WTC11 (cell line): ENCODE measurements at regions not wholly inside any gene's neighbourhood (a gene's known extent, or its start where the extent isn't known, plus 50 kb on each side); places are given as distances from the start of the nearest gene placed in this dataset.

Experiments used
- ATAC-seq: fragments of 200-7000 bp; cut with Tn5 transposase; 2 replicates; pipeline ENCODE4 v1.10.0; 2021; ENCODE audit warnings: mild to moderate bottlenecking, moderate library complexity
- CTCF ChIA-PET: fragments of 300-600 bp; sonication (Branson Sonifier 250); formaldehyde crosslinking; loops from one replicate; lab custom pipeline; 2021; ENCODE audit warnings: antibody characterized with exemption; lab: Charles Lee
- POLR2A ChIA-PET: fragments of 350-600 bp; sonication (Branson Sonifier 250); formaldehyde crosslinking; loops from one replicate; lab custom pipeline; 2021; ENCODE audit warnings: antibody characterized with exemption; lab: Charles Lee
- DNase-seq: peaks from one replicate; pipeline ENCODE4 v3.0.0; 2021; ENCODE audit warnings: low spot score
- H3K27ac Mint-ChIP-seq: 2 replicates; pipeline ENCODE4 v1.8.0; 2021; ENCODE audit warnings: mixed read lengths
- H3K27me3 Mint-ChIP-seq: 2 replicates; pipeline ENCODE4 v1.8.0; 2021; ENCODE audit warnings: low read depth, mild to moderate bottlenecking, moderate library complexity, mixed read lengths
- H3K36me3 Mint-ChIP-seq: 2 replicates; pipeline ENCODE4 v1.8.0; 2021; ENCODE audit warnings: mixed read lengths
- H3K4me1 Mint-ChIP-seq: 2 replicates; pipeline ENCODE4 v1.8.0; 2022; ENCODE audit warnings: mixed read lengths
- H3K4me3 Mint-ChIP-seq: 2 replicates; pipeline ENCODE4 v1.8.0; 2021; ENCODE audit warnings: mild to moderate bottlenecking, moderate library complexity, mixed read lengths
- H3K9me3 Mint-ChIP-seq: 2 replicates; pipeline ENCODE4 v1.8.0; 2021; ENCODE audit warnings: mixed read lengths
- ATF2 ChIP-seq: sonication (generic); formaldehyde crosslinking; IDR thresholded peaks from 2 replicates; pipeline ENCODE4 v1.8.1; 2022; ENCODE audit warnings: low read depth, missing genetic modification reagents, borderline replicate concordance
- ERG ChIP-seq: fragments of 250-450 bp; sonication (Bioruptor Pico); IDR thresholded peaks from 2 replicates; pipeline ENCODE4 v1.8.0; 2021; ENCODE audit warnings: mild to moderate bottlenecking
- FOXJ3 ChIP-seq: sonication (generic); formaldehyde crosslinking; IDR thresholded peaks from 2 replicates; pipeline ENCODE4 v1.9.0; 2021; ENCODE audit warnings: missing genetic modification reagents, mild to moderate bottlenecking, borderline replicate concordance
- FOXK1 ChIP-seq: sonication (generic); formaldehyde crosslinking; IDR thresholded peaks from 2 replicates; pipeline ENCODE4 v1.8.0; 2022; ENCODE audit warnings: mild to moderate bottlenecking, moderate library complexity, missing genetic modification reagents
- FOXP1 ChIP-seq: sonication (generic); formaldehyde crosslinking; IDR thresholded peaks from 2 replicates; pipeline ENCODE4 v1.8.0; 2022; ENCODE audit warnings: missing genetic modification reagents, mild to moderate bottlenecking, moderate library complexity, borderline replicate concordance
- IRF2 ChIP-seq: sonication (generic); formaldehyde crosslinking; IDR thresholded peaks from 2 replicates; pipeline ENCODE4 v1.8.0; 2022; ENCODE audit warnings: low read depth, missing genetic modification reagents, borderline replicate concordance
- NFYB ChIP-seq: sonication (generic); formaldehyde crosslinking; conservative IDR thresholded peaks from 2 replicates; pipeline ENCODE4 v1.8.0; 2022; ENCODE audit warnings: low read depth, missing genetic modification reagents
- RELA ChIP-seq: sonication (generic); formaldehyde crosslinking; IDR thresholded peaks from 2 replicates; pipeline ENCODE4 v1.8.1; 2022; ENCODE audit warnings: missing genetic modification reagents, mild to moderate bottlenecking, borderline replicate concordance
- RORB ChIP-seq: fragments of 250-450 bp; sonication (Bioruptor Pico); IDR thresholded peaks from 2 replicates; pipeline ENCODE4 v1.9.0; 2021; ENCODE audit warnings: mild to moderate bottlenecking
- TF ChIP-seq, protein P1 (sequence below): sonication (generic); formaldehyde crosslinking; IDR thresholded peaks from 2 replicates; pipeline ENCODE4 v1.8.1; 2023; ENCODE audit warnings: mild to moderate bottlenecking, missing genetic modification reagents
- TF ChIP-seq, protein P2 (sequence below): sonication (generic); formaldehyde crosslinking; IDR thresholded peaks from 2 replicates; pipeline ENCODE4 v1.8.0; 2022; ENCODE audit warnings: mild to moderate bottlenecking, missing genetic modification reagents
- TF ChIP-seq, protein P3 (sequence below): fragments of 250-450 bp; sonication (Bioruptor Pico); IDR thresholded peaks from 2 replicates; pipeline ENCODE4 v1.9.0; 2021; ENCODE audit warnings: mild to moderate bottlenecking
- TF ChIP-seq, protein P4 (sequence below): sonication (generic); formaldehyde crosslinking; IDR thresholded peaks from 2 replicates; pipeline ENCODE4 v1.8.0; 2023; ENCODE audit warnings: missing genetic modification reagents
- TF ChIP-seq, protein P5 (sequence below): sonication (generic); formaldehyde crosslinking; IDR thresholded peaks from 2 replicates; pipeline ENCODE4 v1.8.0; 2023; ENCODE audit warnings: missing genetic modification reagents, mild to moderate bottlenecking, borderline replicate concordance

DNA sequence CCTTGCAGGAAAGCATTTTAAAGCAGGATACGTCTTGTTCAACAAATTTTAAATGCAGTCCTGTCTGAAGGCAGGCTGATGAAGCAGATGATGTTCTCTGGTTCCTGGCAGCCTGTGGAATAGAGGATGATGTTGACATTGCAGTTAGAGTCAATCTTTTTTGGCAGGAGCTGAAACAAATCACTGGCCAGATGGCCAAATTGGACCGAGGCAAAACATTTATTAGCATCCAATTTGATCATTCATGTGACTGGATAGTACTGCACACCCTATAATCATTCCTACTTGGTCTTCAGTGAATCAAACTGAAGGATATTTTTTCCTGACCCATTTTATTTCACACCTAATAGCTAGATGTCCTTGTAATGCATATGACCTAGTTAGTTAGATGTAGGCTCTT, 172.2 kb upstream of the SLC10A2 start (continued):
- TF ChIP-seq, protein P1, sequence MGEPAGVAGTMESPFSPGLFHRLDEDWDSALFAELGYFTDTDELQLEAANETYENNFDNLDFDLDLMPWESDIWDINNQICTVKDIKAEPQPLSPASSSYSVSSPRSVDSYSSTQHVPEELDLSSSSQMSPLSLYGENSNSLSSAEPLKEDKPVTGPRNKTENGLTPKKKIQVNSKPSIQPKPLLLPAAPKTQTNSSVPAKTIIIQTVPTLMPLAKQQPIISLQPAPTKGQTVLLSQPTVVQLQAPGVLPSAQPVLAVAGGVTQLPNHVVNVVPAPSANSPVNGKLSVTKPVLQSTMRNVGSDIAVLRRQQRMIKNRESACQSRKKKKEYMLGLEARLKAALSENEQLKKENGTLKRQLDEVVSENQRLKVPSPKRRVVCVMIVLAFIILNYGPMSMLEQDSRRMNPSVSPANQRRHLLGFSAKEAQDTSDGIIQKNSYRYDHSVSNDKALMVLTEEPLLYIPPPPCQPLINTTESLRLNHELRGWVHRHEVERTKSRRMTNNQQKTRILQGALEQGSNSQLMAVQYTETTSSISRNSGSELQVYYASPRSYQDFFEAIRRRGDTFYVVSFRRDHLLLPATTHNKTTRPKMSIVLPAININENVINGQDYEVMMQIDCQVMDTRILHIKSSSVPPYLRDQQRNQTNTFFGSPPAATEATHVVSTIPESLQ (CRISPR knock-in tag), result no peak
- TF ChIP-seq, protein P2, sequence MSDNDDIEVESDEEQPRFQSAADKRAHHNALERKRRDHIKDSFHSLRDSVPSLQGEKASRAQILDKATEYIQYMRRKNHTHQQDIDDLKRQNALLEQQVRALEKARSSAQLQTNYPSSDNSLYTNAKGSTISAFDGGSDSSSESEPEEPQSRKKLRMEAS (CRISPR knock-in tag), result no peak
- no peak for TF ChIP-seq RELA
- no peak for TF ChIP-seq RORB (CRISPR knock-in tag)

DNA sequence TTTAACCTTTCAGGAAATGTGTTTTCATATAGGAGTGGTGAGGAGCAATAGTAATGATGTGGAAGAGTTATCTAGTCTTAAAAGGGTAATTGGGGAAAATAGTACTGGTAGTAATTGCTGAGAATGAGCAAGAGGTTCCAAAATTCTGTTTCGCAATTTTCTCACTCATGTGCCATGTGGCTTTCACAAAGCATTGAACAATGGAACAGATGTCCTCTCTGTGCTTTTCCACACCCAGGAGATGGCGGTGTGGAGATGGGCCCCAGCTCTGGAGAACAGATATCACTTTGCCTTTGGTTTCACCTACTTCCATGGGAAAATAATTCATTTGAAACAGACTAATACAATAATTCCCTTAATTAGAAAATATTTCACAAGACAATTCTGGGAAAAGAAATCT, 170.0 kb upstream of the SLC10A2 start:
- ATAC-seq, result peak; percentile 56
- no peaks in the 10 kb centered on the region for H3K4me1 Mint-ChIP-seq

More for the DNA sequence above, 170.0 kb upstream of the SLC10A2 start:
- CTCF ChIA-PET, result no interaction called here
- no peak for DNase-seq
- H3K36me3 Mint-ChIP-seq, result peaks cover 29% of the 10 kb centered on the region
- POLR2A ChIA-PET, result no interaction called here
- H3K9me3 Mint-ChIP-seq, result peaks cover 41% of the 10 kb centered on the region
- H3K27ac Mint-ChIP-seq, result no peak overlapping the region
- H3K27me3 Mint-ChIP-seq, result no peaks in the 10 kb centered on the region
- no peak overlapping the region for H3K4me3 Mint-ChIP-seq
- TF ChIP-seq, protein P3, sequence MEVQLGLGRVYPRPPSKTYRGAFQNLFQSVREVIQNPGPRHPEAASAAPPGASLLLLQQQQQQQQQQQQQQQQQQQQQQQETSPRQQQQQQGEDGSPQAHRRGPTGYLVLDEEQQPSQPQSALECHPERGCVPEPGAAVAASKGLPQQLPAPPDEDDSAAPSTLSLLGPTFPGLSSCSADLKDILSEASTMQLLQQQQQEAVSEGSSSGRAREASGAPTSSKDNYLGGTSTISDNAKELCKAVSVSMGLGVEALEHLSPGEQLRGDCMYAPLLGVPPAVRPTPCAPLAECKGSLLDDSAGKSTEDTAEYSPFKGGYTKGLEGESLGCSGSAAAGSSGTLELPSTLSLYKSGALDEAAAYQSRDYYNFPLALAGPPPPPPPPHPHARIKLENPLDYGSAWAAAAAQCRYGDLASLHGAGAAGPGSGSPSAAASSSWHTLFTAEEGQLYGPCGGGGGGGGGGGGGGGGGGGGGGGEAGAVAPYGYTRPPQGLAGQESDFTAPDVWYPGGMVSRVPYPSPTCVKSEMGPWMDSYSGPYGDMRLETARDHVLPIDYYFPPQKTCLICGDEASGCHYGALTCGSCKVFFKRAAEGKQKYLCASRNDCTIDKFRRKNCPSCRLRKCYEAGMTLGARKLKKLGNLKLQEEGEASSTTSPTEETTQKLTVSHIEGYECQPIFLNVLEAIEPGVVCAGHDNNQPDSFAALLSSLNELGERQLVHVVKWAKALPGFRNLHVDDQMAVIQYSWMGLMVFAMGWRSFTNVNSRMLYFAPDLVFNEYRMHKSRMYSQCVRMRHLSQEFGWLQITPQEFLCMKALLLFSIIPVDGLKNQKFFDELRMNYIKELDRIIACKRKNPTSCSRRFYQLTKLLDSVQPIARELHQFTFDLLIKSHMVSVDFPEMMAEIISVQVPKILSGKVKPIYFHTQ (CRISPR knock-in tag), result no peak
- TF ChIP-seq ATF2, result no peak
- TF ChIP-seq FOXJ3 (CRISPR knock-in tag), result no peak
- no peak for TF ChIP-seq FOXK1 (CRISPR knock-in tag)
- TF ChIP-seq IRF2 (CRISPR knock-in tag), result no peak
- TF ChIP-seq ERG, result no peak
- TF ChIP-seq, protein P4, sequence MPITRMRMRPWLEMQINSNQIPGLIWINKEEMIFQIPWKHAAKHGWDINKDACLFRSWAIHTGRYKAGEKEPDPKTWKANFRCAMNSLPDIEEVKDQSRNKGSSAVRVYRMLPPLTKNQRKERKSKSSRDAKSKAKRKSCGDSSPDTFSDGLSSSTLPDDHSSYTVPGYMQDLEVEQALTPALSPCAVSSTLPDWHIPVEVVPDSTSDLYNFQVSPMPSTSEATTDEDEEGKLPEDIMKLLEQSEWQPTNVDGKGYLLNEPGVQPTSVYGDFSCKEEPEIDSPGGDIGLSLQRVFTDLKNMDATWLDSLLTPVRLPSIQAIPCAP (CRISPR knock-in tag), result no peak
- TF ChIP-seq RELA, result no peak
- no peak for TF ChIP-seq FOXP1 (CRISPR knock-in tag)
- TF ChIP-seq, protein P5, sequence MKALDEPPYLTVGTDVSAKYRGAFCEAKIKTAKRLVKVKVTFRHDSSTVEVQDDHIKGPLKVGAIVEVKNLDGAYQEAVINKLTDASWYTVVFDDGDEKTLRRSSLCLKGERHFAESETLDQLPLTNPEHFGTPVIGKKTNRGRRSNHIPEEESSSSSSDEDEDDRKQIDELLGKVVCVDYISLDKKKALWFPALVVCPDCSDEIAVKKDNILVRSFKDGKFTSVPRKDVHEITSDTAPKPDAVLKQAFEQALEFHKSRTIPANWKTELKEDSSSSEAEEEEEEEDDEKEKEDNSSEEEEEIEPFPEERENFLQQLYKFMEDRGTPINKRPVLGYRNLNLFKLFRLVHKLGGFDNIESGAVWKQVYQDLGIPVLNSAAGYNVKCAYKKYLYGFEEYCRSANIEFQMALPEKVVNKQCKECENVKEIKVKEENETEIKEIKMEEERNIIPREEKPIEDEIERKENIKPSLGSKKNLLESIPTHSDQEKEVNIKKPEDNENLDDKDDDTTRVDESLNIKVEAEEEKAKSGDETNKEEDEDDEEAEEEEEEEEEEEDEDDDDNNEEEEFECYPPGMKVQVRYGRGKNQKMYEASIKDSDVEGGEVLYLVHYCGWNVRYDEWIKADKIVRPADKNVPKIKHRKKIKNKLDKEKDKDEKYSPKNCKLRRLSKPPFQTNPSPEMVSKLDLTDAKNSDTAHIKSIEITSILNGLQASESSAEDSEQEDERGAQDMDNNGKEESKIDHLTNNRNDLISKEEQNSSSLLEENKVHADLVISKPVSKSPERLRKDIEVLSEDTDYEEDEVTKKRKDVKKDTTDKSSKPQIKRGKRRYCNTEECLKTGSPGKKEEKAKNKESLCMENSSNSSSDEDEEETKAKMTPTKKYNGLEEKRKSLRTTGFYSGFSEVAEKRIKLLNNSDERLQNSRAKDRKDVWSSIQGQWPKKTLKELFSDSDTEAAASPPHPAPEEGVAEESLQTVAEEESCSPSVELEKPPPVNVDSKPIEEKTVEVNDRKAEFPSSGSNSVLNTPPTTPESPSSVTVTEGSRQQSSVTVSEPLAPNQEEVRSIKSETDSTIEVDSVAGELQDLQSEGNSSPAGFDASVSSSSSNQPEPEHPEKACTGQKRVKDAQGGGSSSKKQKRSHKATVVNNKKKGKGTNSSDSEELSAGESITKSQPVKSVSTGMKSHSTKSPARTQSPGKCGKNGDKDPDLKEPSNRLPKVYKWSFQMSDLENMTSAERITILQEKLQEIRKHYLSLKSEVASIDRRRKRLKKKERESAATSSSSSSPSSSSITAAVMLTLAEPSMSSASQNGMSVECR (CRISPR knock-in tag), result no peak
- TF ChIP-seq NFYB (CRISPR knock-in tag), result no peak
- TF ChIP-seq, all 79 proteins: peak for 0
